Peyer's patch (tissue), 4 donors: ENCODE measurements at regions not wholly inside any gene's neighbourhood (a gene's known extent, or its start where the extent isn't known, plus 50 kb on each side); places are given as distances from the start of the nearest gene placed in this dataset.

Experiments used
- DNase-seq, 3 donors: peaks; one replicate each; pipeline ENCODE4 v3.0.0-alpha.2; 2017 to 2019
- H3K27ac ChIP-seq, 4 donors: fragments of 200-600 bp; sonication (generic); one replicate each; pipeline ENCODE4 v1.5.1; 2016 to 2019
- H3K27me3 ChIP-seq, 2 donors: fragments of 200-600 bp; sonication (generic); one replicate each; pipeline ENCODE4 v1.5.1; 2019
- H3K36me3 ChIP-seq, 3 donors: fragments of 200-600 bp; sonication (generic); one replicate each; pipeline ENCODE4 v1.5.1; 2016 to 2019
- H3K4me1 ChIP-seq, 4 donors: fragments of 200-600 bp; sonication (generic); one replicate each; pipeline ENCODE4 v1.5.1; 2016 to 2019
- H3K4me3 ChIP-seq, 4 donors: fragments of 200-600 bp; sonication (generic); 1 replicate in 3 of 4; 2 replicates in 1 of 4; pipeline ENCODE4 v1.5.1; 2016 to 2019; ENCODE audit warnings: mild to moderate bottlenecking in 1 of 4
- H3K9me3 ChIP-seq, 4 donors: fragments of 200-600 bp; sonication (generic); one replicate each; pipeline ENCODE4 v1.5.1; 2016 to 2019; ENCODE audit warnings: mild to moderate bottlenecking in 1 of 4
- CTCF ChIP-seq, 6 experiments: fragments of 450-650 bp in 4 of 6; fragments of 200-600 bp in 2 of 6; sonication (generic) in 1 of 6; IDR thresholded peaks; one replicate each; pipeline ENCODE4 v1.5.1; 2017 to 2019; ENCODE audit warnings: antibody characterized with exemption in 6 of 6, mild to moderate bottlenecking in 3 of 6, moderate library complexity in 1 of 6
- POLR2A ChIP-seq, 2 donors: fragments of 450-650 bp; IDR thresholded peaks; one replicate each; pipeline ENCODE4 v1.5.1; 2017; ENCODE audit warnings: antibody characterized with exemption in 2 of 2, mild to moderate bottlenecking in 2 of 2, moderate library complexity in 2 of 2

GRCh38 chr7:10799475-10799874, 174.2 kb upstream of the PHF14 start:
- no peak for TF ChIP-seq CTCF (IDR thresholded peaks at IDR 0.05)
- TF ChIP-seq POLR2A (IDR thresholded peaks at IDR 0.05): no peak
- no peak overlapping the region for H3K27ac ChIP-seq
- H3K36me3 ChIP-seq: no peaks in the 10 kb centered on the region
- H3K4me1 ChIP-seq: no peaks in the 10 kb centered on the region
- no peaks in the 10 kb centered on the region for H3K27me3 ChIP-seq
- H3K9me3 ChIP-seq: no peaks in the 10 kb centered on the region
- H3K4me3 ChIP-seq: no peak overlapping the region
- DNase-seq: no peak

GRCh38 chr7:10802011-10802410, 171.7 kb upstream of the PHF14 start:
- no peaks in the 10 kb centered on the region for H3K27me3 ChIP-seq
- TF ChIP-seq POLR2A (IDR thresholded peaks at IDR 0.05): no peak
- no peak for TF ChIP-seq CTCF (IDR thresholded peaks at IDR 0.05)
- no peak overlapping the region for H3K4me3 ChIP-seq
- no peaks in the 10 kb centered on the region for H3K4me1 ChIP-seq
- H3K36me3 ChIP-seq: no peaks in the 10 kb centered on the region
- H3K27ac ChIP-seq: no peak overlapping the region
- DNase-seq: no peak
- no peaks in the 10 kb centered on the region for H3K9me3 ChIP-seq

- no peak overlapping the region for H3K27ac ChIP-seq
- TF ChIP-seq POLR2A (IDR thresholded peaks at IDR 0.05) (no peak), CTCF (IDR thresholded peaks at IDR 0.05) (no peak)
- H3K27me3 ChIP-seq: no peaks in the 10 kb centered on the region
- no peak for DNase-seq
- H3K36me3 ChIP-seq: no peaks in the 10 kb centered on the region
- no peaks in the 10 kb centered on the region for H3K4me1 ChIP-seq
- H3K9me3 ChIP-seq: no peaks in the 10 kb centered on the region
- H3K4me3 ChIP-seq: no peak overlapping the region
These were observed 171.1 kb upstream of the PHF14 start for GRCh38 chr7:10802526-10802925.

GRCh38 chr7:10803720-10804119, 170.0 kb upstream of the PHF14 start:
- TF ChIP-seq CTCF (IDR thresholded peaks at IDR 0.05) (no peak), POLR2A (IDR thresholded peaks at IDR 0.05) (no peak)
- H3K9me3 ChIP-seq: no peaks in the 10 kb centered on the region

GRCh38 chr7:10804770-10805169, 168.9 kb upstream of the PHF14 start:
- TF ChIP-seq CTCF (IDR thresholded peaks at IDR 0.05): no peak
- TF ChIP-seq POLR2A (IDR thresholded peaks at IDR 0.05): no peak
- DNase-seq: no peak
- H3K9me3 ChIP-seq: peaks cover 0 to 4% (median 0%) of the 10 kb centered on the region in 4 donors

More at GRCh38 chr7:10803720-10804119, 170.0 kb upstream of the PHF14 start:
- Histone ChIP-seq H3K27me3 (no peaks in the 10 kb centered on the region), H3K36me3 (no peaks in the 10 kb centered on the region), H3K4me1 (no peaks in the 10 kb centered on the region), H3K4me3 (no peak overlapping the region), H3K27ac (no peak overlapping the region)
- no peak for DNase-seq

GRCh38 chr7:10815546-10815945, 158.1 kb upstream of the PHF14 start:
- no peaks in the 10 kb centered on the region for H3K4me1 ChIP-seq
- H3K27me3 ChIP-seq: no peaks in the 10 kb centered on the region
- no peak overlapping the region for H3K4me3 ChIP-seq
- no peaks in the 10 kb centered on the region for H3K36me3 ChIP-seq
- H3K9me3 ChIP-seq: no peaks in the 10 kb centered on the region
- no peak overlapping the region for H3K27ac ChIP-seq
- no peak for DNase-seq
- no peak for TF ChIP-seq CTCF (IDR thresholded peaks at IDR 0.05)

More at GRCh38 chr7:10804770-10805169, 168.9 kb upstream of the PHF14 start:
- H3K27ac ChIP-seq: no peak overlapping the region
- no peaks in the 10 kb centered on the region for H3K27me3 ChIP-seq
- no peaks in the 10 kb centered on the region for H3K36me3 ChIP-seq
- H3K4me1 ChIP-seq: no peaks in the 10 kb centered on the region
- no peak overlapping the region for H3K4me3 ChIP-seq
